Loucy (cell line): ENCODE measurements at regions not wholly inside any gene's neighbourhood (a gene's known extent, or its start where the extent isn't known, plus 50 kb on each side); places are given as distances from the start of the nearest gene placed in this dataset.

Experiments
- H2AFZ ChIP-seq: fragments of 200-600 bp; sonication (generic); 2 replicates; pipeline ENCODE4 v1.6.0; 2016; ENCODE audit warnings: antibody characterized with exemption, mild to moderate bottlenecking, low read length, moderate library complexity
- H3F3A ChIP-seq: fragments of 200-600 bp; 2 replicates; pipeline ENCODE4 v1.6.0; 2016; ENCODE audit warnings: antibody characterized with exemption, low read depth, mild to moderate bottlenecking
- H3K27me3 ChIP-seq: fragments of 200-600 bp; sonication (generic); 2 replicates; pipeline ENCODE4 v1.6.1; 2014; ENCODE audit warnings: low read length, mild to moderate bottlenecking; ENCODE audit not compliant: insufficient read depth, poor library complexity, severe bottlenecking
- H3K36me3 ChIP-seq: fragments of 200-600 bp; sonication (generic); 2 replicates; pipeline ENCODE4 v1.6.1; 2016; ENCODE audit warnings: low read length; ENCODE audit not compliant: insufficient read depth
- H3K4me1 ChIP-seq: fragments of 200-600 bp; sonication (generic); 2 replicates; pipeline ENCODE4 v1.5.1; 2014; ENCODE audit warnings: low read length, mild to moderate bottlenecking; ENCODE audit not compliant: insufficient read depth, poor library complexity, severe bottlenecking
- H3K4me2 ChIP-seq: fragments of 200-600 bp; sonication (generic); 2 replicates; pipeline ENCODE4 v1.6.0; 2014; ENCODE audit warnings: antibody characterized with exemption, low read length, low read depth, mild to moderate bottlenecking; ENCODE audit not compliant: poor library complexity, severe bottlenecking
- H3K4me3 ChIP-seq: fragments of 200-600 bp; sonication (generic); 2 replicates; pipeline ENCODE4 v1.5.1; 2014; ENCODE audit warnings: low read length, mild to moderate bottlenecking, mixed read lengths; ENCODE audit not compliant: poor library complexity, severe bottlenecking
- H3K79me2 ChIP-seq: fragments of 200-600 bp; sonication (generic); 2 replicates; pipeline ENCODE4 v1.6.1; 2014; ENCODE audit warnings: low read length; ENCODE audit not compliant: insufficient read depth
- H3K9ac ChIP-seq: fragments of 200-600 bp; sonication (generic); 2 replicates; pipeline ENCODE4 v1.6.0; 2014; ENCODE audit warnings: mild to moderate bottlenecking, low read depth, low read length, moderate library complexity; ENCODE audit not compliant: poor library complexity, severe bottlenecking
- H3K9me2 ChIP-seq: fragments of 200-600 bp; sonication (generic); replicated peaks from 2 replicates; pipeline ENCODE4 v1.6.1; 2016; ENCODE audit warnings: low read depth, low read length, mixed read lengths
- H3K9me3 ChIP-seq: fragments of 200-600 bp; sonication (generic); 2 replicates; pipeline ENCODE4 v1.6.1; 2014; ENCODE audit warnings: mild to moderate bottlenecking, antibody characterized with exemption, low read length, low read depth; ENCODE audit not compliant: insufficient read depth
- H4K20me1 ChIP-seq: fragments of 200-600 bp; sonication (generic); 2 replicates; pipeline ENCODE4 v1.6.0; 2014; ENCODE audit warnings: antibody characterized with exemption, low read length, mild to moderate bottlenecking; ENCODE audit not compliant: insufficient read depth, poor library complexity, severe bottlenecking
- CTCF ChIP-seq: fragments of 200-600 bp; sonication (generic); conservative IDR thresholded peaks from 2 replicates; pipeline ENCODE4 v1.5.1; 2014; ENCODE audit warnings: mild to moderate bottlenecking, antibody characterized with exemption, low read length
- EZH2phosphoT487 ChIP-seq: fragments of 200-600 bp; IDR thresholded peaks from 2 replicates; pipeline ENCODE4 v1.6.1; 2018; ENCODE audit warnings: antibody characterized with exemption, mild to moderate bottlenecking, moderate library complexity, borderline replicate concordance

GRCh38 chr5:97541864-97542263, 358.8 kb upstream of the RIOK2 start:
- no peaks in the 10 kb centered on the region for H3K9me2 ChIP-seq
- no peak overlapping the region for H2AFZ ChIP-seq
- H3K4me3 ChIP-seq, result no peak overlapping the region
- H3K9me3 ChIP-seq, result no peaks in the 10 kb centered on the region
- no peak overlapping the region for H3K4me2 ChIP-seq
- TF ChIP-seq EZH2phosphoT487 (no peak), CTCF (no peak)
- H4K20me1 ChIP-seq, result no peaks in the 10 kb centered on the region
- H3F3A ChIP-seq, result no peaks in the 10 kb centered on the region
- no peaks in the 10 kb centered on the region for H3K4me1 ChIP-seq
- no peaks in the 10 kb centered on the region for H3K36me3 ChIP-seq
- no peaks in the 10 kb centered on the region for H3K27me3 ChIP-seq
- H3K79me2 ChIP-seq, result no peaks in the 10 kb centered on the region
- H3K9ac ChIP-seq, result no peak overlapping the region

GRCh38 chr5:97542469-97542868, 359.4 kb upstream of the RIOK2 start:
- H3K36me3 ChIP-seq, result no peaks in the 10 kb centered on the region
- no peaks in the 10 kb centered on the region for H3K9me3 ChIP-seq
- H3K4me2 ChIP-seq, result no peak overlapping the region
- no peaks in the 10 kb centered on the region for H3K79me2 ChIP-seq
- no peaks in the 10 kb centered on the region for H3K9me2 ChIP-seq
- H3F3A ChIP-seq, result no peaks in the 10 kb centered on the region
- TF ChIP-seq CTCF, result no peak
- no peak for TF ChIP-seq EZH2phosphoT487
- H4K20me1 ChIP-seq, result no peaks in the 10 kb centered on the region
- H3K9ac ChIP-seq, result no peak overlapping the region
- H3K4me1 ChIP-seq, result no peaks in the 10 kb centered on the region
- H3K4me3 ChIP-seq, result no peak overlapping the region
- H3K27me3 ChIP-seq, result no peaks in the 10 kb centered on the region
- no peak overlapping the region for H2AFZ ChIP-seq

GRCh38 chr5:97543166-97543565, 360.1 kb upstream of the RIOK2 start:
- Histone ChIP-seq H3K79me2 (no peaks in the 10 kb centered on the region), H3F3A (no peaks in the 10 kb centered on the region), H3K9me3 (no peaks in the 10 kb centered on the region), H3K4me1 (no peaks in the 10 kb centered on the region), H4K20me1 (no peaks in the 10 kb centered on the region), H3K4me3 (no peak overlapping the region), H3K9me2 (no peaks in the 10 kb centered on the region), H3K9ac (no peak overlapping the region), H3K4me2 (no peak overlapping the region), H3K36me3 (no peaks in the 10 kb centered on the region), H3K27me3 (no peaks in the 10 kb centered on the region), H2AFZ (no peak overlapping the region)
- TF ChIP-seq CTCF (no peak), EZH2phosphoT487 (no peak)
